IMR-90 (cell line): ENCODE measurements at regions not wholly inside any gene's neighbourhood (a gene's known extent, or its start where the extent isn't known, plus 50 kb on each side); places are given as distances from the start of the nearest gene placed in this dataset.

Experiments used
- ATAC-seq: fragments of 200-7000 bp; cut with Tn5 transposase; 2 replicates; pipeline ENCODE4 v1.9.1; 2020; ENCODE audit warnings: low read depth, mild to moderate bottlenecking, moderate library complexity
- BruUV-seq: library from RNA; stranded (reverse); fragments of 400-500 nt; replicated peaks from 2 replicates; lab custom pipeline; 2021; lab: Mats Ljungman, UMichigan
- CTCF ChIA-PET: fragments of 300-600 bp; formaldehyde crosslinking; extraction: SDS; loops from one replicate; lab custom pipeline; 2021; ENCODE audit warnings: antibody characterized with exemption; lab: Yijun Ruan, JAX
- POLR2A ChIA-PET: fragments of 300-600 bp; sonication (Branson Sonifier 250); formaldehyde crosslinking; loops from one replicate; lab custom pipeline; 2022; ENCODE audit warnings: antibody characterized with exemption; ENCODE audit not compliant: unreplicated experiment; lab: Charles Lee
- DNase-seq: peaks from one replicate; pipeline ENCODE4 v3.0.0; 2013
- H2AFZ ChIP-seq: replicated peaks from 2 replicates; pipeline ENCODE3; 2013; ENCODE audit warnings: low read length, mild to moderate bottlenecking; ENCODE audit not compliant: poor library complexity
- H2AK5ac ChIP-seq: 2 replicates; pipeline ENCODE4 v1.6.1; 2013; ENCODE audit warnings: low read depth, low read length, inconsistent platforms
- H2AK9ac ChIP-seq: replicated peaks from 2 replicates; pipeline ENCODE3; 2013; ENCODE audit warnings: mild to moderate bottlenecking, low read depth, low read length, moderate library complexity; ENCODE audit not compliant: poor library complexity
- H2BK120ac ChIP-seq: 2 replicates; pipeline ENCODE4 v1.6.1; 2013; ENCODE audit warnings: low read depth, low read length, inconsistent platforms
- H2BK15ac ChIP-seq: 3 replicates; pipeline ENCODE4 v1.6.1; 2013; ENCODE audit warnings: low read depth, low read length, inconsistent platforms
- H2BK20ac ChIP-seq: 2 replicates; pipeline ENCODE4 v1.6.1; 2013; ENCODE audit warnings: low read depth, mild to moderate bottlenecking, inconsistent platforms, low read length, moderate library complexity
- H2BK5ac ChIP-seq: 2 replicates; pipeline ENCODE4 v1.6.1; 2013; ENCODE audit warnings: mild to moderate bottlenecking, low read depth, low read length, inconsistent platforms; ENCODE audit not compliant: poor library complexity, severe bottlenecking
- H3K14ac ChIP-seq: replicated peaks from 2 replicates; pipeline ENCODE4 v1.6.1; 2013; ENCODE audit warnings: low read depth, low read length, inconsistent platforms
- H3K18ac ChIP-seq: 2 replicates; pipeline ENCODE4 v1.6.1; 2013; ENCODE audit warnings: low read depth, low read length, control low read depth
- H3K23ac ChIP-seq: 2 replicates; pipeline ENCODE4 v1.6.1; 2013; ENCODE audit warnings: low read depth, low read length, inconsistent platforms
- H3K27ac ChIP-seq: 2 replicates; pipeline ENCODE4 v1.5.1; 2013; ENCODE audit warnings: mild to moderate bottlenecking, control low read depth, low read length; ENCODE audit not compliant: insufficient read depth
- H3K27me3 ChIP-seq: 2 replicates; pipeline ENCODE4 v1.6.1; 2013; ENCODE audit warnings: low read length; ENCODE audit not compliant: control insufficient read depth, insufficient read depth
- H3K36me3 ChIP-seq: 2 replicates; pipeline ENCODE4 v1.6.1; 2013; ENCODE audit warnings: low read length, mixed read lengths; ENCODE audit not compliant: control insufficient read depth, insufficient read depth
- H3K4ac ChIP-seq: 2 replicates; pipeline ENCODE4 v1.6.1; 2013; ENCODE audit warnings: low read depth, low read length, inconsistent platforms
- H3K4me1 ChIP-seq: 2 replicates; pipeline ENCODE4 v1.6.1; 2013; ENCODE audit warnings: low read length, mixed read lengths; ENCODE audit not compliant: control insufficient read depth, insufficient read depth
- H3K4me2 ChIP-seq: 2 replicates; pipeline ENCODE4 v1.6.1; 2013; ENCODE audit warnings: low read depth, mild to moderate bottlenecking, control low read depth, low read length, moderate library complexity
- H3K4me3 ChIP-seq: 2 replicates; pipeline ENCODE4 v1.5.1; 2013; ENCODE audit warnings: low read depth, mild to moderate bottlenecking, control low read depth, low read length, moderate library complexity; ENCODE audit not compliant: insufficient read depth
- H3K56ac ChIP-seq: 2 replicates; pipeline ENCODE4 v1.6.1; 2013; ENCODE audit warnings: low read length, inconsistent platforms; ENCODE audit not compliant: insufficient read depth; ENCODE audit errors: extremely low read depth
- H3K79me1 ChIP-seq, 2 experiments: 2 replicates each; pipeline ENCODE4 v1.6.1; 2013; ENCODE audit warnings: low read length in 2 of 2, inconsistent platforms in 1 of 2, low read depth in 1 of 2
- H3K9ac ChIP-seq: 2 replicates; pipeline ENCODE4 v1.6.1; 2013; ENCODE audit warnings: low read depth, low read length, control low read depth
- H3K9me1 ChIP-seq: 2 replicates; pipeline ENCODE4 v1.6.1; 2013; ENCODE audit warnings: low read length, inconsistent platforms; ENCODE audit not compliant: insufficient read depth
- H3K9me3 ChIP-seq: 2 replicates; pipeline ENCODE4 v1.6.1; 2013; ENCODE audit warnings: low read length; ENCODE audit not compliant: control insufficient read depth, insufficient read depth
- H4K20me1 ChIP-seq: 2 replicates; pipeline ENCODE4 v1.6.1; 2013; ENCODE audit warnings: low read length, inconsistent platforms; ENCODE audit not compliant: insufficient read depth
- H4K5ac ChIP-seq: 2 replicates; pipeline ENCODE4 v1.6.1; 2013; ENCODE audit warnings: mild to moderate bottlenecking, low read depth, low read length, control low read depth
- H4K8ac ChIP-seq, 2 experiments: 2 replicates each; pipeline ENCODE4 v1.6.1; 2013; ENCODE audit warnings: low read depth in 2 of 2, low read length in 2 of 2, control low read depth in 1 of 2, inconsistent platforms in 1 of 2
- H4K91ac ChIP-seq: 2 replicates; pipeline ENCODE4 v1.6.1; 2013; ENCODE audit warnings: low read depth, low read length, inconsistent platforms; ENCODE audit not compliant: insufficient read depth
- WGBS, 2 experiments: methylation state at CpG; one replicate each; pipeline versions ENCODE4 v1.1.5 to v1.1.7; 2013; ENCODE audit warnings: missing lambda C conversion rate in 2 of 2; ENCODE audit not compliant: insufficient read length in 1 of 2; ENCODE audit errors: extremely low coverage in 2 of 2; 5-methylcytosine and 5-hydroxymethylcytosine counted together
- dilution Hi-C: fragments of 300-500 bp; cut with HindIII; formaldehyde crosslinking; loops from one replicate; pipeline ENCODE4 v1.14.3; 2018; ENCODE audit warnings: low sequenced_read_pairs; ENCODE audit not compliant: unreplicated experiment
- in situ Hi-C: fragments of 300-500 bp; cut with MboI; formaldehyde crosslinking; loops from 3 replicates; pipeline ENCODE4 v1.14.3; 2019; ENCODE audit warnings: low sequenced_read_pairs, inconsistent platforms, mixed read lengths
- intact Hi-C: fragments of 100-400 bp; cut with micrococcal nuclease; formaldehyde crosslinking; loops from 2 replicates; pipeline ENCODE4 v1.10.0; 2022
- TF ChIP-seq, protein P1 (sequence below): fragments of 150-350 bp; IDR thresholded peaks from 2 replicates; pipeline ENCODE4 v1.6.1; 2017; ENCODE audit warnings: mild to moderate bottlenecking, antibody characterized with exemption, low read length, low read depth

DNA sequence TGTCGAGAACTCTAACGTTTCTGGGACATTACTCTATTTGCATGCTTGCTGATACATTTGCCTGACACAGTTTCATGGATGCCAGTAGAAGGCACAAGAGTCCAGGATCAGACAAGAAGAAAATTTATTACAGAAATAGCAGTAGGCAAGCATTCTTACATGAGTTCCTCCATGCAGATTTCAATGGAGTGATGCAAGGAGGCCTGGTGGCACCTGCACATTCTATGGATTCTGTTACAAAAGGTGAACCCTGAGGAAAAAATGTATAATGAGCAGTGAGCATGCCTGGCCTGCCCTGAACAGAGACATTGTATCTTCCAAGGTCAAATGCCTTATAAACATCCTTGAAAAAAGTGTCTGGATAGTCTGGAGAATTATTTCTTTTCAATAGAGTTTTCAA is 142.9 kb downstream of the DSEL start:
- DNase-seq: no peak
- H3K9ac ChIP-seq: no peak overlapping the region
- H3K79me1 ChIP-seq: no peaks in the 10 kb centered on the region
- H4K5ac ChIP-seq: no peak overlapping the region
- no peak overlapping the region for H2AFZ ChIP-seq
- no peak overlapping the region for H3K14ac ChIP-seq
- H3K9me1 ChIP-seq: no peaks in the 10 kb centered on the region
- dilution Hi-C loops (no loop called here), intact Hi-C loops (loop anchor here (5.0 kb wide), 1 partner anchor 34 kb away; no protein-coding TSS in a partner anchor), in situ Hi-C loops (no loop called here)
- no peak overlapping the region for H2BK120ac ChIP-seq
- no peak overlapping the region for H2BK20ac ChIP-seq
- no peak overlapping the region for H3K4ac ChIP-seq
- H3K18ac ChIP-seq: no peak overlapping the region
- H4K20me1 ChIP-seq: no peaks in the 10 kb centered on the region
- no peaks in the 10 kb centered on the region for H3K36me3 ChIP-seq
- no peak overlapping the region for H2AK5ac ChIP-seq
- no peak overlapping the region for H3K56ac ChIP-seq
- no peaks in the 10 kb centered on the region for H3K4me1 ChIP-seq
- no peak overlapping the region for H3K27ac ChIP-seq
- H2AK9ac ChIP-seq: no peak overlapping the region
- ATAC-seq: no peak
- no peak overlapping the region for H3K4me2 ChIP-seq
- no peak overlapping the region for H3K4me3 ChIP-seq
- H3K23ac ChIP-seq: no peak overlapping the region
- H2BK15ac ChIP-seq: no peak overlapping the region
- H2BK5ac ChIP-seq: no peak overlapping the region
- ChIA-PET CTCF (no interaction called here), POLR2A (no interaction called here)
- BruUV-seq: no TSS peak
- TF ChIP-seq, protein P1, sequence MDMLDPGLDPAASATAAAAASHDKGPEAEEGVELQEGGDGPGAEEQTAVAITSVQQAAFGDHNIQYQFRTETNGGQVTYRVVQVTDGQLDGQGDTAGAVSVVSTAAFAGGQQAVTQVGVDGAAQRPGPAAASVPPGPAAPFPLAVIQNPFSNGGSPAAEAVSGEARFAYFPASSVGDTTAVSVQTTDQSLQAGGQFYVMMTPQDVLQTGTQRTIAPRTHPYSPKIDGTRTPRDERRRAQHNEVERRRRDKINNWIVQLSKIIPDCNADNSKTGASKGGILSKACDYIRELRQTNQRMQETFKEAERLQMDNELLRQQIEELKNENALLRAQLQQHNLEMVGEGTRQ: no peak
- no peak overlapping the region for H4K91ac ChIP-seq
- no CpG with 5 or more reads among the region's 2 CpGs for WGBS, 2 experiments
- no peaks in the 10 kb centered on the region for H3K9me3 ChIP-seq
- no peak overlapping the region for H4K8ac ChIP-seq
- no peaks in the 10 kb centered on the region for H3K27me3 ChIP-seq
